Ecto neural progenitor cell (in vitro differentiated cells): ENCODE measurements at regions not wholly inside any gene's neighbourhood (a gene's known extent, or its start where the extent isn't known, plus 50 kb on each side); places are given as distances from the start of the nearest gene placed in this dataset.

Experiments
- DNase-seq: peaks from one replicate; pipeline ENCODE4 v3.0.0-alpha.2; 2018; ENCODE audit warnings: low spot score

- no peak for DNase-seq
These were observed 106.7 kb upstream of the PEG3 start for GRCh38 chr19:56947206-56947605.

DNA sequence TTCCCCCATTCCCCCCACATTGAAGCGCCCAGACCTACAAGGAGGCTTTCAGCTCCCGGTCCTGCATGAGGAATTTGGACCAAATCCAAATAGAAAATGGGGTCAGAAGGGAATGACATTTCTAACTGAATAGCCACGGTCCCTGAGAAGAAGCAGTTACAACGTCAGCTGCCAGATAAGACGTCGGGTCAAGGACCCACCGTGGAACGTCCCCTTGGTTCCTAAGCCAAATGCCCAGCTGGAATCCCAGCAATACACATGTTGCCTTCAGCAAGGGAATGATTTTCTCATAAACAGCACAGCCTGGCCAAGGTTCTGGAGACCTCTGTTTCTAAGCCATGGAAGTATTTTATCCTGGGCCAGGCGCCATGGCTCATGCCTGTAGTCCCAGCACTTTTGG lies 109.1 kb upstream of the PEG3 start:
- DNase-seq: no peak

- DNase-seq: no peak
These were observed 111.1 kb upstream of the PEG3 start for GRCh38 chr19:56951672-56952071.

DNA sequence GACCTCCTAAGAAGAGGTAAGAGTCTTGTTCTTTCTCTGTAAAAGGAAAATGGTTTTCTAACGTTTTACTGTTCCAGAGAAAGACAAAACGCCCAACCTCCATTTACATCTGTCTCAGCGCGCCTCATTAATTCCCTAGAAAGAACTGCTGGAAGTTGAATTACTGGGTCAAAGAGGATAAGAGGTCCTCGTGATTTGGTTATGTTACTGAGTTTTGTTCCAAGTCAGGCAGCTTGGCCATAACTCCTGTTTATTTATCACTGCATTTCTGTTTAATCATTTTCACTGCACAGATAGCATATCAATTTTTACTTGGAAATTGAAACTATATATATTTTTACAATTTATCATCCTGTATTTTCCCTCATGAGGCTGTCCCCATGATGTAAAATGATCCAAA lies 112.9 kb upstream of the PEG3 start:
- no peak for DNase-seq

DNA sequence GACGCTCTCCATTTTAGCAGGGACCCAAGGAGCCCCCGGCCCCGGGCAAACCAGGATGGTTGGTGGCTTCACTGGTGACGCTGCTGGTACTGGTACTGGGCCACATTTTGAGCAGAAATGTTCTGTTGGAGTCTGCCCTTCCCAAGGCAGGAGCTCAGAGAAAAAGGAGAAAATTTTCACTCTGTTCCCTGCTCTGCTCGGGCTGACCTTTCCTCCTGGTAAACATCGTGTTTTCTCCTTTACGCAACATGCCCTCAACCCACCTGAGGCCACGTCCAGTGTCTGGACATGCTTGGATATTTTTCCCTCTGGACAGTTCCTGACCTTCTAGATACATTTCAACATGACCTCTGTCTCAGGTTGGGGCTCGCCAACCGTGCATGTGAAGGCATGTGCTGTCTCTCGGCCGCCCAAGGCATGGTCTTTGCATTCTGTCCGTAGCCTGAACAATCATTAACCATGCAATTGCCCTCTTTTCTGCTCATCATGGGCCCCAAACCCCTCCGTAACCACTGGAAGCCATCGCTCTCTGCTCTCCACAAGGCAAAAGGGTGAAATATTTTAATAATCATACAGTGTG lies 115.2 kb upstream of the PEG3 start:
- DNase-seq: no peak

- DNase-seq: no peak
These were observed 116.1 kb upstream of the PEG3 start for GRCh38 chr19:56956503-56957226.

- DNase-seq: no peak
These were observed 118.7 kb upstream of the PEG3 start for GRCh38 chr19:56959205-56959604.

DNA sequence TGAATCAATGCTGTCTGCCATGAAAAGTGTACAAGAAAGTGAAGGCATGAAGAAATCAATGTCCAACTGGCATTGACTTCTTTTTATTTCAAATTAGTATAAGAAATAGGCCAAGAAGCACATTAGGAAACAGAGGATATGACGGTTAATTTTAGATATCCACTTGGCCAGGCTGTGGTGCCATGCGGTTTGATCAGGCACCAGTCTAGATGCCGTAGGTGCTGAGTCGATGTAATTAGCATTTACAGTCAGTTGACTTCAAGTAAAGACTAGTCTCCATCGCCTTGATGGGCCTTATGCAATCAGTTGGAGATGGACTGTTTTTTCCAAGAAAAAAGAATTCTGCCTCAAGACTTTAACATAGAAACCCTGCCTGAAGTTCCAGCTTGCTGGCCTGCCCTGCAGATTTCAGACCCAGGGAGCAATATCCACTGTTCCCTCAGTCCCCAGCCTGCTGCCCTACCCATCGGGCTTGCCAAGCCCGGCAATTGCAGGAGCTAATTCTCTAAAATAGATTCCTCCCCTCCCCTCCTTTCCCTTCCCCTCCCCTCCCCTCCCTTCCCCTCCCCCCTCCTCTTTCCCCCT lies 120.5 kb upstream of the PEG3 start:
- no peak for DNase-seq

DNA sequence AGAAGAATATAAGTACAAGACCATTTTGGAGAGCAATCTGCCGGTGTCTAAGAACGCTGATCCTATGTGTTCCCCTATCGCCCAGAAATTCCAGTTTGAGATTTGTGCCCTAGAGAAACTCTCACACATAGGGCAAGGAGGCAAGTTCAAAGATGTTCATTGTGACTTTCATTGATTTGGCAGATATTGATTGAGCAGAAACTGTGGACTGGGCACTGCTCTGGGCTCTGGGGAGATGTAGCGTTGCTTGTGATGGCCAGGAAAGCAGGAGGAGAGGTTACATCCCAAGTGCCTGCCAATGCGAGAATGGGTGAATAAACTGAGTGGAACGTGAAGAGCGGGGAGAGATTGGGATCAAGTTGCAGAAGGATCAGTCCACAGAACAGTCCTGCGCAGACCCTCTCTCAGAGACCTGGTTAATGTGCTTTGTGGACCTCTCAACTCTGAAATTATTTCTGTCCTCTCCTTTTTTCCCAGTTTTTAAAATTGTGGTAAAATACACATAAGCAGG lies 123.9 kb upstream of the PEG3 start:
- no peak for DNase-seq

- DNase-seq: no peak
These were observed 125.7 kb upstream of the PEG3 start for GRCh38 chr19:56966225-56966696.

GRCh38 chr19:56966697-56967299 lies 126.3 kb upstream of the PEG3 start:
- DNase-seq: no peak

DNA sequence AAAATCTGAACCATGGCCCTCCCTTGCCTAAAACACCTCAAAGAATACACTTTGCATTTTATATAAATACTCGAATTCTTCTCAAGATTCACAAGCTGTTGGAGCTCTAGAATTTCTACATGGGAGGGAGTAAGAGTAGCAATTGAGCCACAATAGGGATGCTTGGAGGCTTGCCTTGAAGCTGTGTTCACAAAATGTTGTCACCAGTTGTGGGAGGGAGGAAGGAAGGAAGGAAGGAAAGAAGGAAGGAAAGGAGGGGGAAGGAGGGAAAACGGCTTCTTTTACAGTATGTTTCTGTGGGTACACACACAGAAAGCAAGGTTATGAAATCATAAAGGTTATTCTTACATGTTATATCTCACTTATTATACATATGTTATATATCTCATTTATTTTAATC lies 128.6 kb upstream of the PEG3 start:
- DNase-seq: no peak

- DNase-seq: no peak
These were observed 129.2 kb upstream of the PEG3 start for GRCh38 chr19:56969759-56970178.

GRCh38 chr19:56971230-56971629 lies 130.7 kb upstream of the PEG3 start:
- no peak for DNase-seq

GRCh38 chr19:56972291-56972841 lies 131.8 kb upstream of the PEG3 start:
- DNase-seq: no peak

DNA sequence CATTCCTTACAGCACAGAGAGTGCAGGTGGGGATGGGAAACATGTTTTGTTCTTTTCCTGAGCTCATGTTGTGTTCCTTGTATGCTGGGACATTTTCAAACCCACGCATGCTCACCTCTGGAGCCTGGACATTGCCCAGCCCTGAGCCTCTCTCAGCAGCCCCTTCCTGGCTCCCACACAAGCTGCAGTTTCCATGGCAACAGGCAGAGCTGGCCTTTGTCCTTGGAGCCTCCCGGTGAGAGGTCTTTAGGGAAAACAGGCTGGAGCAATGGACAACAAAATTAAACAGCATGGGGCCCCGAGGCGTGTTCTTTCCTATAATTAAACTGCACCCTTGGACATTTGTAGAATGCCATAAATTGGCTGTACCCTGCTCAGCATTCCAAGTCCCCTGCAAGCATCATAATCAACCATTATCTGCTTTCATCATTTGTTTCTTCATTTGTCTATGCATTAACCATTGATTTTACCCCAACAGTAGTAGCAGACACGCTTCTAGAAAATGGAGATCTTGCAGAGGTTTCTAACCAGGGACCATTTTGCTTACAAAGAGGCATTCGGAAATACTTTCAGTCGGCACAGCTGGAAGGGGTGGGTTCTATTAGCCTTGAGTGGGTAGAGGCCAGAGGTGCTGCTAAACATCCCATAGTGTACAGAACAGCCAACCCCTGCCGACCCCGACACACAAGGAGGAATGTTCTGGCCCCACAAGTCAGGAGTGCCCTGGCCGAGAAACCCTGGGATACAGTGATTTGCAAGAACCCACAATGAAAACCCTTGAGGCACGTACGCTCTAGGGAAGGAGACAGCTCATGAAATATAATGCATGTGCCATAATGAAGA lies 133.4 kb upstream of the PEG3 start:
- no peak for DNase-seq

GRCh38 chr19:56974556-56975207 lies 134.2 kb upstream of the PEG3 start:
- DNase-seq: no peak

DNA sequence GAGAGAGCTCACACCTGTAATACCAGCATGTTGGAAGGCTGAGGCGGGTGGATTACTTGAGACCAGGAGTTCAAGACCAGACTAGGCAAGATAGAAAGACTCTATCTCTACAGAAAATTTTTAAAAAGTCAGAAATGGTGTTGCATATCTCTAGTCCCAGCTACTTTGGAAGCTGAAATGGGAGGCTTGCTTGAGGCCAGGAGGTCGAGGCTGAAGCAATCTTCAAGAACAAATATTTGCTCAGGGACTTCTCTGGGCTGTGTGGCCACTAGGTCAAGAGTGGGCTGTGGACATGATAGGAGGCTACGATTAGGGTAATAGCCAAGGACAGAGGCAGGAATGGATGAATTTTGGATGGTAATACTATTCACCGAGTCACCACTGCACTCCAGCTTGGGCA lies 135.8 kb upstream of the PEG3 start:
- DNase-seq: no peak

DNA sequence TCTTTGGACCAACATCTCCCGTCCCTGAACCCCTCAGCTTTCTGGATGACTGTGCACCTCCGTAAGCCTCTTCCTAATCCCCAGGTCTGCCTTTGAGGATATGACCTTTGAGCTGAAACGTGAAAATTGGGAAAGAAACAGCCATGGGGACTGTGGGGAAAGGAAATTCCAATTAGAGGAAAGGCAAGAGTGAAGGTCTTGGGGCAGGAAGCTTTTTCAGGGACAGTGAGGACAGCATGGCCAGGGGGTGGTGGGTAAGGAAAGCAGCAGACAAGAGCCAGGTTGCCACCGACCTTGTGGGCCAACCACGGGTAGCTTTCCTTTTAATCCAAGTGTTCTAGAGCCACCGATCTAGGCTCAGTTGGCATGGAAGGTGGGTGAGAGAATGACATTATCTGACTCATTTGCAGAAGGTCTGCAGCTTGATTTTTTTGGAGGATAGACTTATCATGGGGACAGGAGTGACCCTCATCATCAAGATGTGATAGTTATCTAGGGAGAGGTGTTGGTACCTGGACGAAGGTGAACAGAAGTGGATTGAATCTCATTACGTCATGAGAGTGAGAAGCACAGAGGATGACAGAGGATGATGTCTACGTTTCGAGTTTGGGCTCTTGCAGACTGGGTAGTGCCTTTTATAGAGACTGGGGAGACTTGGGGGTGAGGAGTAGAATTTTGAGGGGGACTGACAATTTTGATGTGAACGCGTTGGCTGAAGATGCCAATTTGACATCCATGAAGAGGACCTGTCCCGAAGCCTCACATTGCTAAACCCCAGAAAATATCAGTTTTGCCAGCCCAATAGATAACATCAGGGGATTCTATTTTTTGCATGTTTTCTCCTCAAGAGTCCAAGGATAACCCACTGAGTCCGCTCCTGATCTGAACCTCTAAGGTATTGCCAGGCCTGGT lies 136.7 kb upstream of the PEG3 start:
- no peak for DNase-seq

DNA sequence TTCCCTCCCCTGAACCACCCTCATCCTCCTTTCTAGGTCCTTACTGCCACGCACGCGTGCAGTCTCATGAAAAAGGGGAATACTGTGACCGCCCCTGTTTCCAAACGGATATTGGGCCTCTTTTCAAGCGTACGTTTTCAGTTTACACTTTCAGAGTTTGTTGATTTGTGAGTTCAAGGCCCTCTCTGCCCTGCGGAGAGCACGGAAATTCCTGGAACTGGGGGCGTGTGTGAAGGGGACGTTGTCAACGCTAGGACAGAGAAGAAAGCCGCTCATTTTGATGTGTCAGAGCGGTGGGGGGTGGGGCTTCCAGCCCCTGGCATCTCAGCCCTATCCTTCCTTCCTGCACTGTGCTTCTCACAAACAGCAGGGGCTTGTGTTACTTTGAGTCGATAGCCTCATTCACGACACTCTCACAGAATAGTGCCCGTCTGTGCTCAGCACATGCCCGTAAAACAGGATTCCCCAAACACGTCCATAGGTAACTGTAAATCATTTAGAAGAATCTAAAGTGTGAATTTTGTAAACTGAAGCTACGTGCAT lies 137.6 kb upstream of the PEG3 start:
- no peak for DNase-seq
